ENCODE measurements at regions not wholly inside any gene's neighbourhood (a gene's known extent, or its start where the extent isn't known, plus 50 kb on each side); places are given as distances from the start of the nearest gene placed in this dataset.

GRCh38 chr15:66860844-66861243 is 158.8 kb downstream of the SMAD6 start:
- Histone ChIP-seq H3K27ac (ENCODE audit: low read depth, low read length) (no peak overlapping the region), H2BK15ac (replicated peaks; ENCODE audit: low read depth) (no peak overlapping the region), H3K4ac (ENCODE audit: low read depth, low read length) (no peak overlapping the region), H3K23ac (ENCODE audit: low read length) (no peak overlapping the region), H3K27me3 (ENCODE audit: insufficient read depth, low read length, poor library complexity) (no peaks in the 10 kb centered on the region), H4K5ac (ENCODE audit: low read length) (no peak overlapping the region), H4K8ac (ENCODE audit: low read depth, low read length) (no peak overlapping the region), H3K4me2 (ENCODE audit: low read length) (no peak overlapping the region), H3K56ac (ENCODE audit: low read length) (no peak overlapping the region), H3K36me3 (ENCODE audit: control insufficient read depth, insufficient read depth, low read length) (no peaks in the 10 kb centered on the region), H3K79me2 (ENCODE audit: control insufficient read depth, insufficient read depth, low read length) (no peaks in the 10 kb centered on the region), H2BK120ac (ENCODE audit: low read depth, low read length) (no peak overlapping the region), H3K4me3 (ENCODE audit: low read length) (no peak overlapping the region), H2BK5ac (ENCODE audit: low read length) (no peak overlapping the region), H3K79me1 (ENCODE audit: low read length) (no peaks in the 10 kb centered on the region), H3K4me1 (ENCODE audit: control insufficient read depth, low read depth, low read length) (no peaks in the 10 kb centered on the region), H3K18ac (ENCODE audit: low read length) (no peak overlapping the region), H3K9ac (ENCODE audit: low read length) (no peak overlapping the region), H2AK5ac (ENCODE audit: low read length) (no peak overlapping the region)
- WGBS (ENCODE audit: extremely low coverage, insufficient coverage, low lambda C conversion rate) = no CpG with 5 or more reads among the region's 3 CpGs
- DNase-seq = no peak

DNA sequence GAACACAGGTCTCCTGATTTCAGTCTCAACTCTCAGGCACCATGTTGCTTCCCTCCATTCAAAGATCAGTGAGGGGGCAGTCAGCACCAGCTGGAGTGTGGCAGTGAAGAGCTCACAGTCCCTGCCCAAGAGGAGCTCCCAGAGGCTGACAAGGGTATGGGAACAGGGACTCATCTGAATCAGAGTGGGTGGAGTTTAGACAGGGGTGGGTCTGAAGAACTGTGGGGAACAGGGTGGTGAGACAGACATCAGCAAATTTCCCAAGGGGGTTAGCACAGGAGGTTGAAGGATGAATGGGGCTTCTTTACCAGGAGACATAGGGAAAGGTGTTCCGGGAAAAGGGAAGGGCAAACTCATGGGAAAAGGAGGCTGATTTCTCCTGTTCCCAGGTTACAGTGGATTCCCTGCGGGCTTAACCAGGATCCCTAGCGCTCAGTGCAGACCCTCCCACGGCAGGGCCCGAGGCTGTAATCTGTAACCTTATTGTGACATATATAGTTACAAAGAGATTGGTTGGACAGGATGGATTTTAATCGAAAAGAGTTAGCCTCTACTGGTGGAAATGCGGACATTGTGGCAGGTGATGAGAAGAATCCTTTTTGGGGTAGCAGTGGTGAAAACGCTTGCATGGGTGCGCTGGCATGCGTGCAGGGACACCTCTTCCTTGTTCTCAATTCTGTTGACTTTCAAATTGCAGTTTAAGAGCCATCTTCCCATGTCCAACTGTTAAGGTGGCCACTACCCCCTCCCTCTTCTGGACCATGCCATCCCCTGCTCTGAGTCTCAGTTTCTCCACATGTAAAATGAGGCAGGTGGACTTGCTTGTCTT is 160.3 kb downstream of the SMAD6 start:
- Histone ChIP-seq H2BK120ac (ENCODE audit: low read depth, low read length) (no peak overlapping the region), H3K4ac (ENCODE audit: low read depth, low read length) (no peak overlapping the region), H3K79me2 (ENCODE audit: control insufficient read depth, insufficient read depth, low read length) (no peaks in the 10 kb centered on the region), H4K8ac (ENCODE audit: low read depth, low read length) (no peak overlapping the region), H3K56ac (ENCODE audit: low read length) (no peak overlapping the region), H2BK5ac (ENCODE audit: low read length) (no peak overlapping the region), H3K4me3 (ENCODE audit: low read length) (no peak overlapping the region), H2AK5ac (ENCODE audit: low read length) (no peak overlapping the region), H3K4me2 (ENCODE audit: low read length) (no peak overlapping the region), H4K5ac (ENCODE audit: low read length) (no peak overlapping the region), H3K27ac (ENCODE audit: low read depth, low read length) (no peak overlapping the region), H3K18ac (ENCODE audit: low read length) (no peak overlapping the region), H3K4me1 (ENCODE audit: control insufficient read depth, low read depth, low read length) (peaks cover 2% of the 10 kb centered on the region), H3K9ac (ENCODE audit: low read length) (no peak overlapping the region), H3K36me3 (ENCODE audit: control insufficient read depth, insufficient read depth, low read length) (no peaks in the 10 kb centered on the region), H3K23ac (ENCODE audit: low read length) (no peak overlapping the region), H2BK15ac (replicated peaks; ENCODE audit: low read depth) (no peak overlapping the region), H3K27me3 (ENCODE audit: insufficient read depth, low read length, poor library complexity) (no peaks in the 10 kb centered on the region), H3K79me1 (ENCODE audit: low read length) (no peaks in the 10 kb centered on the region)
- DNase-seq = peak; percentile 68
- no CpG with 5 or more reads among the region's 10 CpGs for WGBS (ENCODE audit: extremely low coverage, insufficient coverage, low lambda C conversion rate)

GRCh38 chr15:66862940-66863335 is 160.9 kb downstream of the SMAD6 start:
- Histone ChIP-seq H2BK120ac (ENCODE audit: low read depth, low read length) (no peak overlapping the region), H3K79me1 (ENCODE audit: low read length) (no peaks in the 10 kb centered on the region), H3K4me1 (ENCODE audit: control insufficient read depth, low read depth, low read length) (peaks cover 2% of the 10 kb centered on the region), H2BK15ac (replicated peaks; ENCODE audit: low read depth) (no peak overlapping the region), H2BK5ac (ENCODE audit: low read length) (no peak overlapping the region), H4K5ac (ENCODE audit: low read length) (no peak overlapping the region), H3K18ac (ENCODE audit: low read length) (no peak overlapping the region), H3K27me3 (ENCODE audit: insufficient read depth, low read length, poor library complexity) (no peaks in the 10 kb centered on the region), H3K23ac (ENCODE audit: low read length) (no peak overlapping the region), H2AK5ac (ENCODE audit: low read length) (no peak overlapping the region), H3K4ac (ENCODE audit: low read depth, low read length) (no peak overlapping the region), H3K4me3 (ENCODE audit: low read length) (no peak overlapping the region), H3K56ac (ENCODE audit: low read length) (no peak overlapping the region), H3K36me3 (ENCODE audit: control insufficient read depth, insufficient read depth, low read length) (no peaks in the 10 kb centered on the region), H3K9ac (ENCODE audit: low read length) (no peak overlapping the region), H4K8ac (ENCODE audit: low read depth, low read length) (no peak overlapping the region), H3K27ac (ENCODE audit: low read depth, low read length) (no peak overlapping the region), H3K79me2 (ENCODE audit: control insufficient read depth, insufficient read depth, low read length) (no peaks in the 10 kb centered on the region), H3K4me2 (ENCODE audit: low read length) (no peak overlapping the region)
- no CpG with 5 or more reads among the region's 9 CpGs for WGBS (ENCODE audit: extremely low coverage, insufficient coverage, low lambda C conversion rate)
- DNase-seq = peak; percentile 90

GRCh38 chr15:66863390-66864085 is 161.5 kb downstream of the SMAD6 start:
- no peak overlapping the region for H2BK15ac ChIP-seq (replicated peaks; ENCODE audit: low read depth)
- H3K4me1 ChIP-seq (ENCODE audit: control insufficient read depth, low read depth, low read length) = peaks cover 2% of the 10 kb centered on the region
- H2AK5ac ChIP-seq (ENCODE audit: low read length) = no peak overlapping the region
- no CpG with 5 or more reads among the region's 2 CpGs for WGBS (ENCODE audit: extremely low coverage, insufficient coverage, low lambda C conversion rate)
- H2BK5ac ChIP-seq (ENCODE audit: low read length) = no peak overlapping the region
- no peak overlapping the region for H3K4me2 ChIP-seq (ENCODE audit: low read length)
- H3K4ac ChIP-seq (ENCODE audit: low read depth, low read length) = no peak overlapping the region
- DNase-seq = no peak
- no peak overlapping the region for H2BK120ac ChIP-seq (ENCODE audit: low read depth, low read length)
- H3K23ac ChIP-seq (ENCODE audit: low read length) = no peak overlapping the region
- H3K27me3 ChIP-seq (ENCODE audit: insufficient read depth, low read length, poor library complexity) = no peaks in the 10 kb centered on the region
- H4K5ac ChIP-seq (ENCODE audit: low read length) = no peak overlapping the region
- no peaks in the 10 kb centered on the region for H3K36me3 ChIP-seq (ENCODE audit: control insufficient read depth, insufficient read depth, low read length)
- no peaks in the 10 kb centered on the region for H3K79me1 ChIP-seq (ENCODE audit: low read length)
- H3K79me2 ChIP-seq (ENCODE audit: control insufficient read depth, insufficient read depth, low read length) = no peaks in the 10 kb centered on the region
- H3K56ac ChIP-seq (ENCODE audit: low read length) = no peak overlapping the region
- no peak overlapping the region for H3K27ac ChIP-seq (ENCODE audit: low read depth, low read length)
- no peak overlapping the region for H3K18ac ChIP-seq (ENCODE audit: low read length)
- no peak overlapping the region for H4K8ac ChIP-seq (ENCODE audit: low read depth, low read length)
- H3K4me3 ChIP-seq (ENCODE audit: low read length) = no peak overlapping the region
- H3K9ac ChIP-seq (ENCODE audit: low read length) = no peak overlapping the region

DNA sequence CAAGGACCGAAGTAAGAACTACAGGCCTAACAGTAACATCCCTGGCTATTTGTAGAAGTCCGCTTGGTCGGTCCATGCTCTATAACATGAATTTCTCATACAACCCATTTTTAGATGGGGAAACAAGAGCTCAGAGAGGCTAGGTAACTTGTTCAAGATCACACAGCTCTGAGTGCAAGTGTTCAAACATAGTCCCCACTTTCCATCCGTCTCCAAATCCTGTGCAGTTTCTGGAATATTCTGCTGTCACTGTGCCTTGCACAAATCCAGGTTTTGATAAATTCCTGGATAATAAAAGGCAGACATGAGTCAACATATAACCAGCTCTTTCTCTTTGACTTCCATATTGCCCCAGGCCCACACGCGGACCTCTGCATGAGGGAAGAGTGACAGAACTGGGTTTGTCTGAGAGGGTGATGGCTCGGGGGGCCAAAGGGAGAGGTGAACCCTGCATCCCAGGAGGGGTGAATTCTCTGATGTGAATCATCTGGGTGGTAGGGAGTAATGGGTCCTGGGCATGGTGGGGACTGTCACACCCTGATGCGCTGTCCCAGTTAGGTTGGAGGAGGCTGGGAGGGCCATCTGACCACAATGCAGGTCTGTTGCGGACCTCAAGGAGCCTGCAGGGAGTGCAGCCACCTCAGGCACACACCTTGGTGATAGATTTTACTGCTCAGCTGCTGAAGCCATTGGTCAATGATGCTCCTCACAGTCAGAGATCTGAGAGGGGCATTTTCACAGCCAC is 162.2 kb downstream of the SMAD6 start:
- Histone ChIP-seq H3K9ac (ENCODE audit: low read length) (no peak overlapping the region), H3K4me2 (ENCODE audit: low read length) (no peak overlapping the region), H3K79me1 (ENCODE audit: low read length) (no peaks in the 10 kb centered on the region), H3K4me3 (ENCODE audit: low read length) (no peak overlapping the region), H3K18ac (ENCODE audit: low read length) (no peak overlapping the region), H3K23ac (ENCODE audit: low read length) (no peak overlapping the region), H3K56ac (ENCODE audit: low read length) (no peak overlapping the region), H2BK5ac (ENCODE audit: low read length) (no peak overlapping the region), H2AK5ac (ENCODE audit: low read length) (no peak overlapping the region), H2BK120ac (ENCODE audit: low read depth, low read length) (no peak overlapping the region), H4K8ac (ENCODE audit: low read depth, low read length) (no peak overlapping the region), H3K27ac (ENCODE audit: low read depth, low read length) (no peak overlapping the region), H4K5ac (ENCODE audit: low read length) (no peak overlapping the region), H2BK15ac (replicated peaks; ENCODE audit: low read depth) (no peak overlapping the region), H3K36me3 (ENCODE audit: control insufficient read depth, insufficient read depth, low read length) (no peaks in the 10 kb centered on the region), H3K79me2 (ENCODE audit: control insufficient read depth, insufficient read depth, low read length) (no peaks in the 10 kb centered on the region), H3K4me1 (ENCODE audit: control insufficient read depth, low read depth, low read length) (peaks cover 2% of the 10 kb centered on the region), H3K4ac (ENCODE audit: low read depth, low read length) (no peak overlapping the region), H3K27me3 (ENCODE audit: insufficient read depth, low read length, poor library complexity) (no peaks in the 10 kb centered on the region)
- no CpG with 5 or more reads among the region's 9 CpGs for WGBS (ENCODE audit: extremely low coverage, insufficient coverage, low lambda C conversion rate)
- DNase-seq = no peak
